ENCODE measurements at regions not wholly inside any gene's neighbourhood (a gene's known extent, or its start where the extent isn't known, plus 50 kb on each side); places are given as distances from the start of the nearest gene placed in this dataset.

DNA sequence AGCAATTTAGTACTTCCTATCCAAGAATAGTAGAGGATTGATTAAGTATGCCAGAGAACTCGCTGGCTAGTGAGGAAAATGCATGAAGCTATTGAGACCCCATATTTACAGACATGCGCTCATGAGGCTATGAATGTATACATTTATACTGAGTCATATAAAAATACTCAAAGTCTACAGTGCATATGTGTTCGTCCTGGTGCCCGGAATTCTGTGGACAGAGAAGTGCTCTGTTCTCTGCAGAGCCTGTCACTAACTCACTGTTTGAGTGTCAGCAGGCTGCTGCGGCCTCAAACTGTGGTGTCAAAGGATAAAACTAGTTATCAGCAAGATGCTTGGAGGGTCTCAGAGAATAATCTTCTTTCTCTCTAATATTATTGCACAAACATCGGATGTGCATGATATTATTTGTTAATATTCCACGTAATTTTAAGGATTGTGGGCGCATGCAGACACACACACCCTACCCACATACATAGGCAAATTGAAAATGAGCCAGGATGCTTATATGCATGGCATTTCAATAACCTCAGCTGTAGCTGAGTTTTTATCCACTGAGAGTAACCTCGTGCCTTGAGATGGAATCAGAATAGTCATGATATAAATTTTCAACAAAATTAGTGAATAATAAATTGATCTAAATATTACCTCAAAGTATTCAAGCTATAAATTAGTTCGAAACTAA is 50.0 kb upstream of the TSC22D2 start:
- Histone ChIP-seq H3K4me3 (no peak overlapping the region), H3K4me1 (no peaks in the 10 kb centered on the region), H3K27me3 (no peaks in the 10 kb centered on the region), H3K9me3 (no peaks in the 10 kb centered on the region), H3K27ac (no peak overlapping the region), H3K36me3 (no peaks in the 10 kb centered on the region)
- TF ChIP-seq, protein P1, sequence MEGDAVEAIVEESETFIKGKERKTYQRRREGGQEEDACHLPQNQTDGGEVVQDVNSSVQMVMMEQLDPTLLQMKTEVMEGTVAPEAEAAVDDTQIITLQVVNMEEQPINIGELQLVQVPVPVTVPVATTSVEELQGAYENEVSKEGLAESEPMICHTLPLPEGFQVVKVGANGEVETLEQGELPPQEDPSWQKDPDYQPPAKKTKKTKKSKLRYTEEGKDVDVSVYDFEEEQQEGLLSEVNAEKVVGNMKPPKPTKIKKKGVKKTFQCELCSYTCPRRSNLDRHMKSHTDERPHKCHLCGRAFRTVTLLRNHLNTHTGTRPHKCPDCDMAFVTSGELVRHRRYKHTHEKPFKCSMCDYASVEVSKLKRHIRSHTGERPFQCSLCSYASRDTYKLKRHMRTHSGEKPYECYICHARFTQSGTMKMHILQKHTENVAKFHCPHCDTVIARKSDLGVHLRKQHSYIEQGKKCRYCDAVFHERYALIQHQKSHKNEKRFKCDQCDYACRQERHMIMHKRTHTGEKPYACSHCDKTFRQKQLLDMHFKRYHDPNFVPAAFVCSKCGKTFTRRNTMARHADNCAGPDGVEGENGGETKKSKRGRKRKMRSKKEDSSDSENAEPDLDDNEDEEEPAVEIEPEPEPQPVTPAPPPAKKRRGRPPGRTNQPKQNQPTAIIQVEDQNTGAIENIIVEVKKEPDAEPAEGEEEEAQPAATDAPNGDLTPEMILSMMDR (IDR thresholded peaks at IDR 0.05) = no peak
- TF ChIP-seq POLR2AphosphoS5 (IDR thresholded peaks at IDR 0.05; ENCODE audit: insufficient read depth in 1 of 2, low read depth in 1 of 2) (no peak), POLR2A (IDR thresholded peaks at IDR 0.05) (no peak)
- no peak for DNase-seq (ENCODE audit: extremely low spot score in 2 of 2)
- intact Hi-C loops (cut with DNase I) = no loop called here

DNA sequence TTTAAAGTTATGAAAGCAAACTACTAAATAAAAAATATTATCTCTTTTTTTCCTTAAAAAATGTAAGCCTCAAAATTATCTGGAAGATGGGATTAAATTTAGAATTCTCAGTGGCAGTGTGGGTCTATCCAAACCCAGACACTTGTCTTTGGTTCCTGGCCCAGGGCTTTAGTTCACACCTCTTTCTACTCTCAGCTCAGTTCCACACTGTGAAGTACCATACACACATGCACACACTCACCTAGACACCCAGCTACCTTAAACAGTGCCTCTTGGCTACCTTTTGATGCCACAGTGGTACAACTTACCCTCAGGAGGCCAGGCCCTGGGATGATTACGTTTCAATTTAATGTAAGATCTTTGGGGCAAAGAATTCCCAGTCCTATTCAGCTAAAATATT is 51.0 kb upstream of the TSC22D2 start:
- H3K36me3 ChIP-seq = no peaks in the 10 kb centered on the region
- H3K4me1 ChIP-seq = no peaks in the 10 kb centered on the region
- H3K27me3 ChIP-seq = no peaks in the 10 kb centered on the region
- no peak overlapping the region for H3K27ac ChIP-seq
- no peak overlapping the region for H3K4me3 ChIP-seq
- no peak for DNase-seq (ENCODE audit: extremely low spot score in 2 of 2)
- intact Hi-C loops (cut with DNase I) = no loop called here
- TF ChIP-seq POLR2AphosphoS5 (IDR thresholded peaks at IDR 0.05; ENCODE audit: insufficient read depth in 1 of 2, low read depth in 1 of 2) (no peak), POLR2A (IDR thresholded peaks at IDR 0.05) (no peak)
- H3K9me3 ChIP-seq = no peaks in the 10 kb centered on the region

DNA sequence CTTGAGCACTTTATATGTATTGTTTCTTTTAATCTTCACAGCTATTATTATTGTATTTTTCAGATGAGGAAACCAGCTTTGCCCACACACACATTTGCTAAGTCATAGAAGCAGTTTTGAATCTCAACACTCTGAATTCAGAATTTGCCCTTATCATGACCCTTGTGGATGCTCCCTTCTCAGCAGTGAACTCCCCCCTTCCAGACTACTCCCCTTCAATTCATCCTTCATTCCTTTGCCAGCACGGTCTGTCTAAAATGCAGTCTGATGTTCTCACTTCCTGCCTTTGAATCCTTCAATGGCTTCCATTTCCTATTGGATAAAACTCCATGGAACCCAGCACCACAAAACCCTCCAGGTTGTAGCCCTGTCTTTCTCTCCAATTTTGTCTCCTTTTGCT is 52.5 kb upstream of the TSC22D2 start:
- Histone ChIP-seq H3K27me3 (no peaks in the 10 kb centered on the region), H3K4me3 (no peak overlapping the region), H3K36me3 (no peaks in the 10 kb centered on the region), H3K9me3 (no peaks in the 10 kb centered on the region), H3K4me1 (no peaks in the 10 kb centered on the region), H3K27ac (no peak overlapping the region)
- no peak for DNase-seq (ENCODE audit: extremely low spot score in 2 of 2)
- intact Hi-C loops (cut with DNase I) = no loop called here
- TF ChIP-seq, protein P1 (IDR thresholded peaks at IDR 0.05) = no peak
- TF ChIP-seq POLR2A (IDR thresholded peaks at IDR 0.05) = no peak
- TF ChIP-seq POLR2AphosphoS5 (IDR thresholded peaks at IDR 0.05; ENCODE audit: insufficient read depth in 1 of 2, low read depth in 1 of 2) = no peak

DNA sequence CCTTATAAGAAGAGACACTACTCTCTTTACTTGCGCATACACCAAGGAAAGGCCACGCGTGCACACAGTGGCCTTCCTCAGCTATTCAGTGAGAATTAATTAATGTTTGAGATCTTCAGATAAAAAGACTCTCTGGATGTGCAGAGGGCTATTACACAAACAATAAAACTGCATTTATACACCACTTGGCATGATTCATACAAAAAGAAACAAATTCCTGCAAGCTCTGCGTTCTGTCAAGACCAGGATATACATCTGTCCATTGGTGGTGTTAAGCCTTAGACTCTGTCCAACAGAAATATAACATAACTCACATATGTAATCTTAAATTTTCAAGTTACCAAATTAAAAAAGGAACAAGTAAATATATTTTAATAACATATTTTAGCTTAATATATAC is 55.2 kb upstream of the TSC22D2 start:
- no peaks in the 10 kb centered on the region for H3K36me3 ChIP-seq
- no peak overlapping the region for H3K4me3 ChIP-seq
- no peak for DNase-seq (ENCODE audit: extremely low spot score in 2 of 2)
- TF ChIP-seq, protein P1 (IDR thresholded peaks at IDR 0.05) = no peak
- TF ChIP-seq POLR2A (IDR thresholded peaks at IDR 0.05) (no peak), POLR2AphosphoS5 (IDR thresholded peaks at IDR 0.05; ENCODE audit: insufficient read depth in 1 of 2, low read depth in 1 of 2) (no peak)
- no peaks in the 10 kb centered on the region for H3K9me3 ChIP-seq
- intact Hi-C loops (cut with DNase I) = no loop called here
- H3K27ac ChIP-seq = no peak overlapping the region
- H3K27me3 ChIP-seq = no peaks in the 10 kb centered on the region
- H3K4me1 ChIP-seq = peaks cover 18% of the 10 kb centered on the region

DNA sequence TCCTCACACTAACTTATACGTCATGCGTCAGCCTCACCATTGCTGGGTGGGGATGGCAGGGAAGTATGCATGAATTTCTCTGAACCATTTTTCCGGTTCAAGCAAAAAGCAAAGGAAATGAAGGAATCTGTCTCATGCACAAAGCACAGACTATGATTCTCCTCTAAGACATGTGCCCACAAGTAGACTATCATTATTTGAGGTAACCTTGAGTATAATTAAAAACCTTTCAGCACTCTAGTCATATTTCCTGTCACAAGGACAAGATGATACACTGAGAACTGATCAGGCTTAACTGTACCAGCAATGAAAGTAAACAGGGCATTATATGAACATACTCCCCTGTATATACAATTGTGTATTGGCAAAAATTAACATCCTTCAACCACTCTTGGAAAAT is 56.7 kb upstream of the TSC22D2 start:
- no peak overlapping the region for H3K27ac ChIP-seq
- peaks cover 32% of the 10 kb centered on the region for H3K4me1 ChIP-seq

More for the DNA sequence above, 56.7 kb upstream of the TSC22D2 start:
- Histone ChIP-seq H3K9me3 (no peaks in the 10 kb centered on the region), H3K36me3 (no peaks in the 10 kb centered on the region), H3K4me3 (no peak overlapping the region), H3K27me3 (no peaks in the 10 kb centered on the region)
- intact Hi-C loops (cut with DNase I) = no loop called here
- TF ChIP-seq POLR2AphosphoS5 (IDR thresholded peaks at IDR 0.05; ENCODE audit: insufficient read depth in 1 of 2, low read depth in 1 of 2) (peak in 1 of 2 donors; percentile 64), POLR2A (IDR thresholded peaks at IDR 0.05) (no peak)
- TF ChIP-seq, protein P1 (IDR thresholded peaks at IDR 0.05) = no peak
- DNase-seq (ENCODE audit: extremely low spot score in 2 of 2) = no peak
